ENCODE measurements at regions not wholly inside any gene's neighbourhood (a gene's known extent, or its start where the extent isn't known, plus 50 kb on each side); places are given as distances from the start of the nearest gene placed in this dataset.

GRCh38 chr10:36781570-36781969 is 343.8 kb upstream of the ANKRD30A start:
- DNase-seq (no peak), ATAC-seq (no peak)
- no peaks in the 10 kb centered on the region for H3K4me1 ChIP-seq
- no peaks in the 10 kb centered on the region for H3K36me3 ChIP-seq (replicated peaks in 1 of 2; ENCODE audit: insufficient read depth in 1 of 2, low read depth in 2 of 2)
- no peaks in the 10 kb centered on the region for H3K9me3 ChIP-seq
- no peak overlapping the region for H3K4me3 ChIP-seq
- TF ChIP-seq POLR2A (IDR thresholded peaks at IDR 0.05) (no peak), CTCF (IDR thresholded peaks at IDR 0.05) (no peak)
- intact Hi-C loops (cut with DNase I), result no loop called here
- H3K27ac ChIP-seq, result no peak overlapping the region
- no peaks in the 10 kb centered on the region for H3K27me3 ChIP-seq
- WGBS, 2 donors, result 58 to 62% methylated on average over 5 of the region's 5 CpGs

GRCh38 chr10:36780158-36780557 is 345.2 kb upstream of the ANKRD30A start:
- no peak for DNase-seq
- intact Hi-C loops (cut with DNase I), result no loop called here
- WGBS, 2 donors, result 57 to 63% methylated on average over 6 of the region's 6 CpGs
- ATAC-seq, result no peak
- no peaks in the 10 kb centered on the region for H3K36me3 ChIP-seq (replicated peaks in 1 of 2; ENCODE audit: insufficient read depth in 1 of 2, low read depth in 2 of 2)
- no peak for TF ChIP-seq CTCF (IDR thresholded peaks at IDR 0.05)
- TF ChIP-seq POLR2A (IDR thresholded peaks at IDR 0.05), result no peak
- no peak overlapping the region for H3K27ac ChIP-seq
- no peaks in the 10 kb centered on the region for H3K4me1 ChIP-seq
- no peak overlapping the region for H3K4me3 ChIP-seq
- no peaks in the 10 kb centered on the region for H3K27me3 ChIP-seq
- H3K9me3 ChIP-seq, result no peaks in the 10 kb centered on the region

DNA sequence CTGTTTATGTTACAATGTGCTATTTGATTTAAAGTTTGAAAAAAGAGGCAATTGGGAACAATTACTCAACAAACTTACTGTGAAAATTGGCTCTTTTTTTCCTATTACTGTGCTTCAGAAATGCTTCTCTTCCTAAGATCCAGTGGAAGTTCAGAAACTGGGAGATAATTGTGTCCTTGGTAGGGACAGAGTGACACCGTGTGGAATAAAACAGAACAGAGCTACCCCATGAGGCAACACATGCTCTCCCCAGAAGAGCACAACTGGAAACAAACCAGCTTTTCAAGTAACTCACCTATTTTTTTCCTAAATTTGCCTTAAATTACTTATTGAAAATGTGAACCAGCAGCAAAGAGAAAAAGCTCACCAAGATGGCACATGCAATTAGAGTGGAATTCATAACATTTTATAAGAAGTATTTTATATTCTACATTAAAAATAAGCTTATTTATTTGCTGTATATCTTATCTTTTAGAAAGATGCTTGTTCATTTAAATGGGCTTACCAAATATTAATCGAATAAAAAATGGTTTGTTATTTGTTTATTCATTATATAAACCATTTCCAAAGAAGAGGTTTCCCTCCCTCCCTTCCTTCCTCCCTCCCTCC is 346.1 kb upstream of the ANKRD30A start:
- H3K9me3 ChIP-seq, result no peaks in the 10 kb centered on the region
- DNase-seq (peak; percentile 22 to 54 (median 34)), ATAC-seq (peak; percentile 75)
- intact Hi-C loops (cut with DNase I), result loop anchor here (5.0 kb wide), 1 partner anchor 1142 kb away; no protein-coding TSS in a partner anchor
- TF ChIP-seq CTCF (IDR thresholded peaks at IDR 0.05) (peak in 6 of 7 experiments; percentile 52 to 80 (median 77)), POLR2A (IDR thresholded peaks at IDR 0.05) (no peak)
- H3K36me3 ChIP-seq (replicated peaks in 1 of 2; ENCODE audit: insufficient read depth in 1 of 2, low read depth in 2 of 2), result no peaks in the 10 kb centered on the region
- no peaks in the 10 kb centered on the region for H3K4me1 ChIP-seq
- no peaks in the 10 kb centered on the region for H3K27me3 ChIP-seq
- 3 to 4% methylated on average over 2 of the region's 2 CpGs for WGBS, 2 donors
- H3K4me3 ChIP-seq, result no peak overlapping the region
- no peak overlapping the region for H3K27ac ChIP-seq

- H3K4me3 ChIP-seq, result no peak overlapping the region
- no peaks in the 10 kb centered on the region for H3K27me3 ChIP-seq
- TF ChIP-seq POLR2A (IDR thresholded peaks at IDR 0.05), result no peak
- TF ChIP-seq CTCF (IDR thresholded peaks at IDR 0.05), result no peak
- no peaks in the 10 kb centered on the region for H3K36me3 ChIP-seq (replicated peaks in 1 of 2; ENCODE audit: insufficient read depth in 1 of 2, low read depth in 2 of 2)
- H3K27ac ChIP-seq, result no peak overlapping the region
- intact Hi-C loops (cut with DNase I), result loop anchor here (5.0 kb wide), 1 partner anchor 1141 kb away; no protein-coding TSS in a partner anchor
- ATAC-seq (no peak), DNase-seq (no peak)
- H3K9me3 ChIP-seq, result no peaks in the 10 kb centered on the region
- no peaks in the 10 kb centered on the region for H3K4me1 ChIP-seq
These were observed 346.7 kb upstream of the ANKRD30A start for GRCh38 chr10:36778651-36779050.

GRCh38 chr10:36773652-36774051 is 351.7 kb upstream of the ANKRD30A start:
- Histone ChIP-seq H3K4me1 (no peaks in the 10 kb centered on the region), H3K4me3 (no peak overlapping the region), H3K9me3 (no peaks in the 10 kb centered on the region), H3K27ac (no peak overlapping the region), H3K27me3 (no peaks in the 10 kb centered on the region), H3K36me3 (replicated peaks in 1 of 2; ENCODE audit: insufficient read depth in 1 of 2, low read depth in 2 of 2) (no peaks in the 10 kb centered on the region)
- ATAC-seq (no peak), DNase-seq (no peak)
- 80 to 85% methylated on average over 2 of the region's 2 CpGs for WGBS, 2 donors
- intact Hi-C loops (cut with DNase I), result no loop called here
- TF ChIP-seq POLR2A (IDR thresholded peaks at IDR 0.05) (no peak), CTCF (IDR thresholded peaks at IDR 0.05) (no peak)
